ENCODE measurements at regions not wholly inside any gene's neighbourhood (a gene's known extent, or its start where the extent isn't known, plus 50 kb on each side); places are given as distances from the start of the nearest gene placed in this dataset.

DNA sequence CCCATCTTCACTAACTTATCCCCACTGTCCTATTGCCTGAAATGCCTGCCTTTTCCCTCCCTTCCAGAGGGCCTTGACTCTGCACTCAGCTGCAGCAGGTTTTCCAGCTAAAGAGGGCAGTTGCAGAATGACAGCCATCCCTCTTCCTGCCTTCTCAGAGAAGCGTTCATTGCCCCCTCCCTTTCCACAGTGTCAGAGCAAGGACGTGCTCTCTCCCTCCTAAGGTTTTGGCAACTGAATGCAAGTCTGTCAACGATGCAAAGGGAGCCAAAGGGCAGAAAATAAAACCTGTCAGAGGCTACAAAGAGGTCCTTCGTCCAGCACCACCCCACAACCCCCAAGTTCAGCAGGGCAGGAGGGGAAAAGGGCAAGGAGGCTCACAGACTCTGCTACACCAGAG lies 230.1 kb upstream of the THBS1 start:
- no peaks in the 10 kb centered on the region for H4K20me1 ChIP-seq (ENCODE audit: insufficient read depth, low read length)
- no peaks in the 10 kb centered on the region for H3K9me3 ChIP-seq (ENCODE audit: low read length)
- H3K4me2 ChIP-seq (ENCODE audit: low read length), result no peak overlapping the region
- intact Hi-C loops (cut with micrococcal nuclease; ENCODE audit: unreplicated experiment), result no loop called here
- H2AFZ ChIP-seq (ENCODE audit: low read length), result no peak overlapping the region
- BruUV-seq (replicated peaks), result no TSS peak
- TF ChIP-seq EZH2phosphoT487 (IDR thresholded peaks at IDR 0.05; ENCODE audit: borderline replicate concordance, low read depth, low read length), result no peak
- no peaks in the 10 kb centered on the region for H3K36me3 ChIP-seq (ENCODE audit: insufficient read depth, low read length)
- ChIA-PET POLR2A (no interaction called here), CTCF (ENCODE audit: unreplicated experiment) (no interaction called here)
- DNase-seq (ENCODE audit: low spot score), result no peak
- no peak overlapping the region for H3K4me3 ChIP-seq (ENCODE audit: low read depth, low read length, poor library complexity, severe bottlenecking)
- no peak overlapping the region for H3K27ac ChIP-seq (ENCODE audit: low read depth, low read length, poor library complexity, severe bottlenecking)
- H3K9me2 ChIP-seq (ENCODE audit: insufficient read depth, low read length), result no peaks in the 10 kb centered on the region
- H3K79me2 ChIP-seq (ENCODE audit: insufficient read depth, low read depth, low read length), result no peaks in the 10 kb centered on the region
- no peaks in the 10 kb centered on the region for H3K4me1 ChIP-seq (ENCODE audit: insufficient read depth, low read length, poor library complexity, severe bottlenecking)

DNA sequence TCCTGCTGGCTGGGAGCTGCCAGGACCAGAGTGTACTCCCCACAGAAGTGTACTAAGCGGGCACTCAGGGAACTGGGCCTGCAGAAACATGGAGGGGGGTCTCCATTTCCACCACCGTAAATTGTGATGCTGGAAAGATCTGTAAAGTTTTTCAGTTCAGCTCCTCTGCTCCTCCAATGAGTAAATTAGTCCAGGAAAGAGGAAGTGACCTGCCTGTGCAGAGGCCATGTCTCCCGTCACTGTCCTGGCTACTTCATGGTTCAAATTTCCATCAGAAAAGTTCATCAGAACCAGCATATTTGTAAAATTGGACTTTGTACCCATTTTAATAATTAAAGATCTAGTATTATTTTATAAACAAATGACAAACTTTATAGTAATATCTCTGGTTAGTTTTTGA lies 226.7 kb upstream of the THBS1 start:
- DNase-seq (ENCODE audit: low spot score), result no peak
- H3K4me3 ChIP-seq (ENCODE audit: low read depth, low read length, poor library complexity, severe bottlenecking), result no peak overlapping the region
- H3K4me1 ChIP-seq (ENCODE audit: insufficient read depth, low read length, poor library complexity, severe bottlenecking), result no peaks in the 10 kb centered on the region
- intact Hi-C loops (cut with micrococcal nuclease; ENCODE audit: unreplicated experiment), result no loop called here
- H4K20me1 ChIP-seq (ENCODE audit: insufficient read depth, low read length), result no peaks in the 10 kb centered on the region
- no peak overlapping the region for H3K4me2 ChIP-seq (ENCODE audit: low read length)
- H2AFZ ChIP-seq (ENCODE audit: low read length), result no peak overlapping the region
- no peaks in the 10 kb centered on the region for H3K9me2 ChIP-seq (ENCODE audit: insufficient read depth, low read length)
- ChIA-PET CTCF (ENCODE audit: unreplicated experiment) (no interaction called here), POLR2A (no interaction called here)
- BruUV-seq (replicated peaks), result no TSS peak
- TF ChIP-seq, protein P1, sequence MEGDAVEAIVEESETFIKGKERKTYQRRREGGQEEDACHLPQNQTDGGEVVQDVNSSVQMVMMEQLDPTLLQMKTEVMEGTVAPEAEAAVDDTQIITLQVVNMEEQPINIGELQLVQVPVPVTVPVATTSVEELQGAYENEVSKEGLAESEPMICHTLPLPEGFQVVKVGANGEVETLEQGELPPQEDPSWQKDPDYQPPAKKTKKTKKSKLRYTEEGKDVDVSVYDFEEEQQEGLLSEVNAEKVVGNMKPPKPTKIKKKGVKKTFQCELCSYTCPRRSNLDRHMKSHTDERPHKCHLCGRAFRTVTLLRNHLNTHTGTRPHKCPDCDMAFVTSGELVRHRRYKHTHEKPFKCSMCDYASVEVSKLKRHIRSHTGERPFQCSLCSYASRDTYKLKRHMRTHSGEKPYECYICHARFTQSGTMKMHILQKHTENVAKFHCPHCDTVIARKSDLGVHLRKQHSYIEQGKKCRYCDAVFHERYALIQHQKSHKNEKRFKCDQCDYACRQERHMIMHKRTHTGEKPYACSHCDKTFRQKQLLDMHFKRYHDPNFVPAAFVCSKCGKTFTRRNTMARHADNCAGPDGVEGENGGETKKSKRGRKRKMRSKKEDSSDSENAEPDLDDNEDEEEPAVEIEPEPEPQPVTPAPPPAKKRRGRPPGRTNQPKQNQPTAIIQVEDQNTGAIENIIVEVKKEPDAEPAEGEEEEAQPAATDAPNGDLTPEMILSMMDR (conservative IDR thresholded peaks at IDR 0.05; ENCODE audit: low read length), result no peak
- TF ChIP-seq EZH2phosphoT487 (IDR thresholded peaks at IDR 0.05; ENCODE audit: borderline replicate concordance, low read depth, low read length), result no peak
- no peaks in the 10 kb centered on the region for H3K9me3 ChIP-seq (ENCODE audit: low read length)
- H3K27ac ChIP-seq (ENCODE audit: low read depth, low read length, poor library complexity, severe bottlenecking), result no peak overlapping the region
- H3K79me2 ChIP-seq (ENCODE audit: insufficient read depth, low read depth, low read length), result no peaks in the 10 kb centered on the region
- H3K36me3 ChIP-seq (ENCODE audit: insufficient read depth, low read length), result no peaks in the 10 kb centered on the region

DNA sequence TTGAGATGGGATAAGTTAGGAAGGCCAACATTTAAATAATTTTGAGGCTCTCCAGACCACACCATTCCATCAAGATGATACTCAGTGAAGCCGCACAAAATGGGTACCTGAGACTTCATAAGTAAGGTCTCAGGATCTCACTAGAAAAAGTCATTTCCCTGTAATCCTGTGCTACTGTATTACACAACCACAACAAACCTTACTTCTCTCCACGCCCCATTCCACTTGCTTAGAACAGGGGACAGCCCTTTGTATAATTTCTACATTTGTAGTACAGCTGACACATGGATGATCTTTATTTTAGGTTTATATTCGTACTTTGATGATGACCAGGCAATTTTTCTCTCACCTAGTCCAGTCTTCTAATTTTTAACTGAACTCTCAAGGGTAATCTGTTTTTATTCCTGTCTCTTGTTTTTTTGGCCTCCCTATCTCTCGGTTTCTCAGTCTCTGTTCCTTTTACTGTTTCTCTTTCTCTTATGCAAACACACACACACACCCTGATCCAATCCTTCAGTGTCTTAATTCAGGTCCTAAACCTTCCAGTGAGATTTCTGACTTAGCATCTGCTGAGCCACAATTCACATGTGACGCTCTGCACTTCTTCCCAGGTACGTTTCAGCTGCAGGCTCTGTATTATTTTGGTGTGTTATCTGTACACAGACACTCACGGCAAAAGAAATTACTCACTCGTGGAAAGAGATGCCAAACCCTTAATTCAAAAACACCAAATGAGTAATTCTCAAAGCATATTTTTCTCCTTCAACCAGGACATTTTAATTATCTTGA lies 223.2 kb upstream of the THBS1 start:
- DNase-seq (ENCODE audit: low spot score), result no peak
- H3K79me2 ChIP-seq (ENCODE audit: insufficient read depth, low read depth, low read length), result no peaks in the 10 kb centered on the region
- H3K4me3 ChIP-seq (ENCODE audit: low read depth, low read length, poor library complexity, severe bottlenecking), result no peak overlapping the region
- H2AFZ ChIP-seq (ENCODE audit: low read length), result no peak overlapping the region
- POLR2A ChIA-PET, result no interaction called here
- H3K4me2 ChIP-seq (ENCODE audit: low read length), result no peak overlapping the region
- H3K9me3 ChIP-seq (ENCODE audit: low read length), result no peaks in the 10 kb centered on the region
- CTCF ChIA-PET (ENCODE audit: unreplicated experiment), result no interaction called here
- no peaks in the 10 kb centered on the region for H3K36me3 ChIP-seq (ENCODE audit: insufficient read depth, low read length)
- no peaks in the 10 kb centered on the region for H4K20me1 ChIP-seq (ENCODE audit: insufficient read depth, low read length)
- H3K27ac ChIP-seq (ENCODE audit: low read depth, low read length, poor library complexity, severe bottlenecking), result no peak overlapping the region
- BruUV-seq (replicated peaks), result no TSS peak
- no peaks in the 10 kb centered on the region for H3K9me2 ChIP-seq (ENCODE audit: insufficient read depth, low read length)
- TF ChIP-seq, protein P1 (conservative IDR thresholded peaks at IDR 0.05; ENCODE audit: low read length), result no peak
- no peak for TF ChIP-seq EZH2phosphoT487 (IDR thresholded peaks at IDR 0.05; ENCODE audit: borderline replicate concordance, low read depth, low read length)
- intact Hi-C loops (cut with micrococcal nuclease; ENCODE audit: unreplicated experiment), result no loop called here
- no peaks in the 10 kb centered on the region for H3K4me1 ChIP-seq (ENCODE audit: insufficient read depth, low read length, poor library complexity, severe bottlenecking)

All from OCI-LY7 (cell line).